Stimulated activated CD4-positive, alpha-beta T cell treated with anti-CD3 and anti-CD28 coated beads, Interleukin-4, amount 100 ng/mL, for 1 hour (primary cell): ENCODE measurements at regions not wholly inside any gene's neighbourhood (a gene's known extent, or its start where the extent isn't known, plus 50 kb on each side); places are given as distances from the start of the nearest gene placed in this dataset.
"Not testable (repeated sequence)": the region's sequence is repeated elsewhere in the genome, so short reads cannot be mapped to it uniquely, and the experiment has no call there.

ENCODE experiments used
- DNase-seq: peaks from one replicate; pipeline ENCODE4 v3.0.0-alpha.2; 2020

DNA sequence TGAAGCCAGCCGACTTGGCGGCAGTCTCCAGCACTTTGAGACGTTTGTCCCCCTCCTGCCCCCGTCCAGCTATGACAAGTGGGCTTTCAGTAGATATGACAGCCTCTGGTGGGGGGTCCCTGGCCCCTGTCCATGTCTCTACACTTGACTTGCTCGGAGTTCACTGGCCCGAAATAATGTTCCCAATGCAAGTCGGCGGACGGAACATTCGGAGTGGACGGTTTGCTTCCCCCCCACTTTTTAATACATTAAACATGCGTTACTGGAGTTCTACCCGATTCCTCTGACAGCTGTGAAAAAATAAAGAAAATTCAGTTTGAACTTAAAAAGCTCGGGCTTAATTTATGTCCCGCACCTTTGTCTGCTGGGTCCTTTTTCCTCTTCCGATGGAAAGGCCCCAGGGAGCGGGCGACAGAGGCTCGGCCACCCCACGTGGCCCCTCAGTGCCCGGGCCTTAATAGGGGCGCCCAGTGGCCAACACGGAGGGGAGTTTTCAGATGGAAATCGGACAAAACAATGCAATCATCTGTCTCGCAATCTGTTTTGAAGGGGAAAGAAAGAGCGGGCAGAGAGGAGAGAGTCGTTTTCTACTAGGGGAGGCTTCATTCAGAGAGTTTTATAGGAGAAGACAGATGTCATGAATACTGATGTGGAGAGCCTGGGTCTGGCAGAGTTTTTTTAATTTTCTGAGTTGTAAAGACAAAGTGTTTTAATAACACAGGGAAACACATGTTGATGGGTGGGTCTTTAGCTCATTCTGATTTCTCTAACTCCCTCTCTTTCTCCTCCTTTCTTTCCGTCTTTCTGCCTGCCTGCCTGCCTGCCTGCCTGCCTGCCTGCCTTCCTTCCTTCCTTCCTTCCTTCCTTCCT is 50.2 kb downstream of the SMIM38 start:
- no peak for DNase-seq

GRCh38 chr11:69206613-69206965 is 50.9 kb downstream of the SMIM38 start:
- not testable (repeated sequence) for DNase-seq

- DNase-seq = no peak
Observed at GRCh38 chr11:69207165-69207889, 51.6 kb downstream of the SMIM38 start.

DNA sequence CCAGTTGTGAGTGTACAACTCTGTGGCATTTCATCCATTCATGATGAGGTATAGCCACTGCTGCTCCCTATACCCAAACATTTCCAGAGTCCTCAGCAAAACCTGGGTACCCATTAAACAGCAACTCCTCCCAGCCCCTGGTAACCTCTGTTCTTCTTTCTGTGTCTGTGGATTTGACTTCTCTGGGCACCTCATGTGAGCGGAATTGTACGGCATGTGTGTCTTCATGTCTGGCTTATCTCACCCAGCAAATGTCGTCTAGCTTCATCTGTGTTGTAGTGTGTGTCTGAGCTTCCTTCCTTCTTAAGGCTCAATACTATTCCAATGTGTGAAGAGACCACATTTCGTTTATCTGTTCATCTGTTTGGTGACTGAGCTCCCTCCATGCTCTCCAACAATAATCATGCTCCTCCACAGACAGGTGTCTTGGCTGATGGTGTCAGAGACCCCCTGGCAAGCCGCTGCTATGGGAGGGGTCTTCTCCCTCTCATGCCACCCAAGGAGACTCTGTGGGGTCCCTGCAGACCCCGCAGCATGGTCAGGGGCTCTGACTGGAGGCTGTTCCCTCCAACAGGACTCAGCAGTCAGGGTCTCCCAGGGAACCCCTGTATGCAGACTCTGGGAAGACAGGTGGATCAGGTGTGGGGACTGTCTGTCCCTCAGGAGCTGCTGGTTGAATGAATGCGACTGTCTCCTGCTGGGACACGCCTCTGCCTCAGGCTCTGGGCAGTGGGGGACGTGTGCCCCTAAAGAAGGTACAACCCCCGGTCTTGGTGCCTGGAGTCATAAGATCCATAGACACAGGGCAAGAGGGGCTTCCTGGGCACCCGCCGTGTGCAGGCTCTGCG is 52.7 kb downstream of the SMIM38 start:
- no peak for DNase-seq

GRCh38 chr11:69209038-69209350 is 53.3 kb downstream of the SMIM38 start:
- no peak for DNase-seq

DNA sequence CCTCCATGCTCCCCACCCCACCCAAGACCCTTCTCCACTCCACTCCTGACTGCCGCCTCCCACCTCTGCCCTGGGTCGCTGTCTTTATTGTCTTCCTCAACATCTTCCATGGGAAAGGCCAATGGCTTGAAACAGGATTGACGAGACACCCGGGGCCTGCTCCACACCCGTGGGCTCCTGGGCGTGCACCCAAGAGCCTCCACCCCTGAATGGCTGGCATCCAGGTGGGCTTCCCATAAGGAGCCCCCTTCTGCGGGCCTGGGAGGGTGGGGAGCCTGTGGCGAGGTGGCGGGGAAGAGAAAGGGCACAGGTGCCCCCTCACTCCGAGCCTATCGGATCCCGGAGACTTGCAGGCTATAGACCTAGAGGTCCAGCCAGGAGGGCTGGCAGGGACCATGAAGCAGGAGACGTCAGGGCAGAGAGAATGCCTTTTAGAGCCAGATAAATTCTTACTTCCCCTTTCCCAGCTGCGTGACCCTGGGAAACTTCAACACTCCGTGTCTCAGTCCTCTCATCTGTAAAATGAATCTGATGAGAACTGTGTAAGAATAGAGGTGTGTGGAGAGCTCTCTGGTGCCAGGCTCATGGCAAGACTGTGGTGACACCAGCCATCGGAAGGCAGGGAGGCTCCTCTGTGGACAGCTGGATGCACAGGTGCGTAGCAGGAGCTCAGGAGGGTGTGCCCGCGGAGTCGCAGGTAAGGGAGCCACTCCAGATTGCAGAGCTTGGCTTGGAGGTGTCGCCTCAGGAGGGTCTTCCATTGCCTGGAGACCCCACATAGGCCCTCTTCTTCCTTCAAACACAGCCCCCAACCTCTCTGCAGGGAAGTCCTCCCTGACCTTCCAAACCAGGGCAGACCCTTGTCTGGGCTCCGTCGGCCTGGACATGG is 53.9 kb downstream of the SMIM38 start:
- DNase-seq = no peak

- peak; percentile 28 for DNase-seq
Observed at GRCh38 chr11:69210310-69211035, 54.7 kb downstream of the SMIM38 start.

DNA sequence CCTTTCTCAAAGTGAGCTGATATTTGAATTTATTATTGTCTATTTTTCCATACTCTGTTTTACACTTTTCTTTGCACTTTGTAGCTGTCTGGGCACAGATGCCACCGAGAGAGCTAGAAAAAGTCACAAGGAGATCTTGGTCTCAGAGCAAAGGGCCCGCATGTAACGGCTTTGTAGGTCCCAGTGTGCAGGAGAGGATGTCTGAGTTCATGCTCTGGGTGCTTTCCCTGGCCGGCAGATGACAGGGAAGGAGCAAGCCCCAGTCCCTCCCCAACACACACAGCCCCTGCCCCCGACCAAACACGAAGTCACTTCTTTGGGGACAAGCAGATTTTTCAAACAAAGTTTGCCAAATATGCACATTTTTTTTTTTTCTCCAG is 55.8 kb downstream of the SMIM38 start:
- DNase-seq = no peak

GRCh38 chr11:69211920-69212797 is 56.4 kb downstream of the SMIM38 start:
- DNase-seq = no peak

DNA sequence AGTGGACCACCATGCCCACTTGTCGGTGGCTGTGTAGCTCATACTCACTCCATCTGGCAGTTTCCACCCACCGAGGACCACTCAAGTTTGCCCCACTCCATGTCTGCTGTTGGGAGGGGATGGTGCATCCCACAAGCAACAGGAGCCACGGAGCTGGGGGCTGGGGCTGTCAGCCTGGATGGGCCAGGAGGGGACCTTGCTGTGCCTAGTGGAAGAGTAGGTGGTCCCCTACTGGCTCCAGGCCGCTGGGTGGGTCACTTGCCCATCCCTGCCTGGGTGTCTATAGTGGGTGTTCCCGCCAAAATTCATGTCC is 57.0 kb downstream of the SMIM38 start:
- no peak for DNase-seq

GRCh38 chr11:69213316-69213715 is 57.6 kb downstream of the SMIM38 start:
- peak; percentile 45 for DNase-seq

GRCh38 chr11:69213964-69214363 is 58.2 kb downstream of the SMIM38 start:
- DNase-seq = no peak

GRCh38 chr11:69215216-69215615 is 59.5 kb downstream of the SMIM38 start:
- no peak for DNase-seq

DNA sequence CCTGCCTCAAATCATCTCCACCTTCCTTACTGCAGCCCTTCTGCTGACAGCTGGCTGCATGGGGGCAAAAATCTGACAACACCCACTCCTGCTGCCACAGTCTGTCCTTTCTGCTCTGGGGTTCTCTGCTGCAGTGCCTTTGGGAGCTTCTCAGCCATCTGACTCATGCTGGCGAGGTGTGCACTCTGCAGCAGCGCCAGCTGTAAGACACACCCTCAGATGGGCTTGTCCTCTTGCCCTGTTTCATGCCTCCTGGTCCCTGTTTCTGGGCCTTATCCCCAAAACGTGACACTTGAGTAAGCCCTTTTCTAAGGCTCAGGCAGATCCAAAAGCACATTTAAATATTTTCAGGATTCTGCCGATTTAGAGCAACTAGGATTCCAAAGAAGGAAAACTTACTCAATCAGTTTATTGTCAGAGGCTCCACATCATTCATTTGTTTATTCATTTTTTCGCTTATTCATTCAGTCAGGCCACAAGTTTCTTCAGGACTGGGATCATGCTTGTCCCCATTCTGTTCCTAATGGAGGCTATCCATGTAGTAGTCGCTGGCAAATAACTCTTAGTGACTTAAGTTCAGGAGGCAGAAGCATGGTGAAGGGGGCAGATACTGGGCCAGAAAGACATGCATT is 60.2 kb downstream of the SMIM38 start:
- no peak for DNase-seq

DNA sequence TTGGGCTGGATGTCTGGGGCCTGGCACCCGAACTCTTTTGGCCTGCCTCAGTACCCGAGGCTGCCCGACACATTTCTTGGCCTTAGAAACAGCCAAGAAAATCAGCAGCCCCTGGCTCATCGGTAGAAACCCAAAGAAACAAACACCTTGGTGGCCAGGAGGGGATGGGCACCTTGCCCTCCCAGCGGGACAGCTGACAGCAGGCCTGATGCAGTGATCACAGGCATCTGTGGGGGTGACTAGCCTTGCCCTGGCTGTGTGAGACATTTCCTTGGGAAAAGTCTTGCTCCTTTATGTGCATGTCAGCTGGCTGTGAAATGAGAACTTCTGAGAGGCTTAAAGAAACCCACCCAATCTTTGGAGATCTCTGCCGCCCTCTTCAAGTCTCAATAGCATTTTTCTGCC is 60.9 kb downstream of the SMIM38 start:
- no peak for DNase-seq

DNA sequence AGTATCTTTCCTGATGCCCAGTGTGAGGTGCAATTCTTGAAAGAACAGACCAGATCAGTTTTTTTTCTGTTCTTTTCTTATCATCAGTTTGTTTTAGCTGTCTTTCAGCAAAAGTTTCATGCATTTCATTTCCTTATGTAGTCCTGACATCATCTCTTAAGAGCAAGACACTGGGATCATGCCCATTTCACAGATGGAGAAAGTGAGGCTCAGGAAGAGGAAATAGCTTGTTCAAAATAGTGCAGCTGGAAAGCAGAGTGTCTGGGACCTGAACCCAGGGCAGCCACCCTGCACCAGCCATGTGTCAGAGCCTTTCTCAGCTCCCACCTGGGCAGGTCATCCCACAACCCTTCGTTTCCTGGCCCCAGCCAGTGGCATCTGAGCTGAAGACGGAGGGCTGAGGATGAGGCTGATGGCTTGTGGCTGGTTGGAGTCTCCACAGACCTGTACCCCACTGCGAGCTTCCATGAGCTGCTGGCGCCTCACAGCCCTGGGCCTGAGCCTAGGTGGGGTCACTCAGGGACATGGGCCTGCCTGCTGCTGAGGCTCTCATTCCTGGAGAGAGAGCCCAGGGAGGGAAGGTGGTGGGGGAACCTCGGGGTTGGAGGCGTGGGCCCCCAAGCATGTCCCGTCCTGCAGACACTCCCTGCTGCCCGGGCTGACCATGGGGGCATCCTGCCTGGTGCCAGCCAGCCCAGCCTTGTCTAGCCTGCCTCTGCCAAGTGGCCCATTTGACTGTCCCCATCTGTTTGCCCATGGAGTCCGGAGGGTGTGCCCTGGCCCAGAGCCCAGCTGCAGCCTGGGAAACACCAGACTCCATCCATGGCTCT is 61.8 kb downstream of the SMIM38 start:
- no peak for DNase-seq

- no peak for DNase-seq
Observed at GRCh38 chr11:69218271-69218682, 62.5 kb downstream of the SMIM38 start.

GRCh38 chr11:69218946-69219720 is 63.4 kb downstream of the SMIM38 start:
- no peak for DNase-seq

- no peak for DNase-seq
Observed at GRCh38 chr11:69219991-69220390, 64.3 kb downstream of the SMIM38 start.
